ENCODE measurements at regions not wholly inside any gene's neighbourhood (a gene's known extent, or its start where the extent isn't known, plus 50 kb on each side); places are given as distances from the start of the nearest gene placed in this dataset.

- DNase-seq (ENCODE audit: low read depth), result no peak
Measured at GRCh38 chr11:115897707-115898106, 393.5 kb upstream of the CADM1 start.

GRCh38 chr11:115896084-115896483 is 391.9 kb upstream of the CADM1 start:
- no peak for DNase-seq (ENCODE audit: low read depth)

GRCh38 chr11:115895594-115895993 is 391.4 kb upstream of the CADM1 start:
- DNase-seq (ENCODE audit: low read depth), result no peak

GRCh38 chr11:115894176-115894575 is 390.0 kb upstream of the CADM1 start:
- no peak for DNase-seq (ENCODE audit: low read depth)

GRCh38 chr11:115893461-115894099 is 389.4 kb upstream of the CADM1 start:
- DNase-seq (ENCODE audit: low read depth), result no peak

- DNase-seq (ENCODE audit: low read depth), result no peak
Measured at GRCh38 chr11:115892016-115892415, 387.8 kb upstream of the CADM1 start.

GRCh38 chr11:115891581-115891980 is 387.4 kb upstream of the CADM1 start:
- DNase-seq (ENCODE audit: low read depth), result no peak

GRCh38 chr11:115890500-115890899 is 386.3 kb upstream of the CADM1 start:
- no peak for DNase-seq (ENCODE audit: low read depth)

- no peak for DNase-seq (ENCODE audit: low read depth)
Measured at GRCh38 chr11:115889712-115890111, 385.5 kb upstream of the CADM1 start.

- DNase-seq (ENCODE audit: low read depth), result no peak
Measured at GRCh38 chr11:115887727-115888126, 383.5 kb upstream of the CADM1 start.

GRCh38 chr11:115887316-115887715 is 383.1 kb upstream of the CADM1 start:
- DNase-seq (ENCODE audit: low read depth), result no peak

GRCh38 chr11:115886422-115886733 is 382.2 kb upstream of the CADM1 start:
- no peak for DNase-seq (ENCODE audit: low read depth)

GRCh38 chr11:115885535-115886421 is 381.6 kb upstream of the CADM1 start:
- no peak for DNase-seq (ENCODE audit: low read depth)

GRCh38 chr11:115884800-115885534 is 380.8 kb upstream of the CADM1 start:
- DNase-seq (ENCODE audit: low read depth), result no peak

- no peak for DNase-seq (ENCODE audit: low read depth)
Measured at GRCh38 chr11:115874843-115875242, 370.6 kb upstream of the CADM1 start.

- no peak for DNase-seq (ENCODE audit: low read depth)
Measured at GRCh38 chr11:115873813-115874212, 369.6 kb upstream of the CADM1 start.

- DNase-seq (ENCODE audit: low read depth), result no peak
Measured at GRCh38 chr11:115872416-115872815, 368.2 kb upstream of the CADM1 start.

GRCh38 chr11:115871161-115871760 is 367.0 kb upstream of the CADM1 start:
- DNase-seq (ENCODE audit: low read depth), result no peak

- no peak for DNase-seq (ENCODE audit: low read depth)
Measured at GRCh38 chr11:115869780-115870431, 365.7 kb upstream of the CADM1 start.

GRCh38 chr11:115869131-115869530 is 364.9 kb upstream of the CADM1 start:
- no peak for DNase-seq (ENCODE audit: low read depth)

GRCh38 chr11:115860246-115860645 is 356.0 kb upstream of the CADM1 start:
- DNase-seq (ENCODE audit: low read depth), result no peak

GRCh38 chr11:115848611-115849010 is 344.4 kb upstream of the CADM1 start:
- DNase-seq (ENCODE audit: low read depth), result no peak
